ENCODE measurements at regions not wholly inside any gene's neighbourhood (a gene's known extent, or its start where the extent isn't known, plus 50 kb on each side); places are given as distances from the start of the nearest gene placed in this dataset.

GRCh38 chr7:28246921-28247461, 66.4 kb upstream of the JAZF1 start:
- DNase-seq (ENCODE audit: low read depth): no peak
- H3K4me3 ChIP-seq (ENCODE audit: low read length): no peak overlapping the region
- TF ChIP-seq CTCF (conservative IDR thresholded peaks at IDR 0.05; ENCODE audit: low read depth, low read length): no peak

GRCh38 chr7:28258240-28258639, 77.6 kb upstream of the JAZF1 start:
- DNase-seq (ENCODE audit: low read depth): no peak
- no peak overlapping the region for H3K4me3 ChIP-seq (ENCODE audit: low read length)
- no peak for TF ChIP-seq CTCF (conservative IDR thresholded peaks at IDR 0.05; ENCODE audit: low read depth, low read length)

- DNase-seq (ENCODE audit: low read depth): no peak
- no peak for TF ChIP-seq CTCF (conservative IDR thresholded peaks at IDR 0.05; ENCODE audit: low read depth, low read length)
- H3K4me3 ChIP-seq (ENCODE audit: low read length): no peak overlapping the region
These were observed 80.4 kb upstream of the JAZF1 start for GRCh38 chr7:28260969-28261368.

- no peak overlapping the region for H3K4me3 ChIP-seq (ENCODE audit: low read length)
- no peak for DNase-seq (ENCODE audit: low read depth)
- TF ChIP-seq CTCF (conservative IDR thresholded peaks at IDR 0.05; ENCODE audit: low read depth, low read length): no peak
These were observed 83.2 kb upstream of the JAZF1 start for GRCh38 chr7:28263622-28264271.

- no peak overlapping the region for H3K4me3 ChIP-seq (ENCODE audit: low read length)
- DNase-seq (ENCODE audit: low read depth): no peak
- no peak for TF ChIP-seq CTCF (conservative IDR thresholded peaks at IDR 0.05; ENCODE audit: low read depth, low read length)
These were observed 85.8 kb upstream of the JAZF1 start for GRCh38 chr7:28266402-28266801.

- no peak for DNase-seq (ENCODE audit: low read depth)
- TF ChIP-seq CTCF (conservative IDR thresholded peaks at IDR 0.05; ENCODE audit: low read depth, low read length): no peak
- no peak overlapping the region for H3K4me3 ChIP-seq (ENCODE audit: low read length)
These were observed 86.4 kb upstream of the JAZF1 start for GRCh38 chr7:28267012-28267411.

- DNase-seq (ENCODE audit: low read depth): no peak
- TF ChIP-seq CTCF (conservative IDR thresholded peaks at IDR 0.05; ENCODE audit: low read depth, low read length): no peak
- H3K4me3 ChIP-seq (ENCODE audit: low read length): no peak overlapping the region
These were observed 89.2 kb upstream of the JAZF1 start for GRCh38 chr7:28269700-28270361.

All from retinal pigment epithelial cell (primary cell).